ENCODE measurements at regions not wholly inside any gene's neighbourhood (a gene's known extent, or its start where the extent isn't known, plus 50 kb on each side); places are given as distances from the start of the nearest gene placed in this dataset.

DNA sequence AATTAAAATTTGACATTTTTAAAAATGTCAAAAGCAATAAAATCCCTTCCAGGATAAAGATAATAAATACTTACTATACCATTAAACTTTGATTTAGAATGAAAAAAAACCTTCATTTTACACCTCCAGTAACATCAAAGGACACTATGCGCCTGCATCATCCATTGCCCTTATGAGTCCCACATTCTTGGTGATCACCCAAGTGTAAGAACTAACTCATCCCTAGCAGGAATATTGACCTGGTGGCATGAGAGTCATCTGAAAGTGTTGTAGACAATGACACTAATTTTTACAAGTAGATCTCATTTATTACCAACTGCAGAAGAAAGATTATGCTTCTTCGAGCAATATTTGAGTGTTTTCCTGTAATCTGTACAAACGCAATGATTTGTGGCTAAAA lies 1128.9 kb downstream of the EFNB2 start:
- no peak overlapping the region for H3K4me3 ChIP-seq (ENCODE audit: low read depth, low read length)
- H3K27me3 ChIP-seq (ENCODE audit: control insufficient read depth, insufficient read depth, low read length) = no peaks in the 10 kb centered on the region
- TF ChIP-seq, protein P1, sequence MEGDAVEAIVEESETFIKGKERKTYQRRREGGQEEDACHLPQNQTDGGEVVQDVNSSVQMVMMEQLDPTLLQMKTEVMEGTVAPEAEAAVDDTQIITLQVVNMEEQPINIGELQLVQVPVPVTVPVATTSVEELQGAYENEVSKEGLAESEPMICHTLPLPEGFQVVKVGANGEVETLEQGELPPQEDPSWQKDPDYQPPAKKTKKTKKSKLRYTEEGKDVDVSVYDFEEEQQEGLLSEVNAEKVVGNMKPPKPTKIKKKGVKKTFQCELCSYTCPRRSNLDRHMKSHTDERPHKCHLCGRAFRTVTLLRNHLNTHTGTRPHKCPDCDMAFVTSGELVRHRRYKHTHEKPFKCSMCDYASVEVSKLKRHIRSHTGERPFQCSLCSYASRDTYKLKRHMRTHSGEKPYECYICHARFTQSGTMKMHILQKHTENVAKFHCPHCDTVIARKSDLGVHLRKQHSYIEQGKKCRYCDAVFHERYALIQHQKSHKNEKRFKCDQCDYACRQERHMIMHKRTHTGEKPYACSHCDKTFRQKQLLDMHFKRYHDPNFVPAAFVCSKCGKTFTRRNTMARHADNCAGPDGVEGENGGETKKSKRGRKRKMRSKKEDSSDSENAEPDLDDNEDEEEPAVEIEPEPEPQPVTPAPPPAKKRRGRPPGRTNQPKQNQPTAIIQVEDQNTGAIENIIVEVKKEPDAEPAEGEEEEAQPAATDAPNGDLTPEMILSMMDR (IDR thresholded peaks at IDR 0.05; ENCODE audit: insufficient read depth, low read length, severe bottlenecking) = no peak
- DNase-seq (ENCODE audit: low read depth) (no peak), FAIRE-seq (no peak)
- H3K36me3 ChIP-seq (ENCODE audit: control insufficient read depth, insufficient read depth, low read length) = no peaks in the 10 kb centered on the region

DNA sequence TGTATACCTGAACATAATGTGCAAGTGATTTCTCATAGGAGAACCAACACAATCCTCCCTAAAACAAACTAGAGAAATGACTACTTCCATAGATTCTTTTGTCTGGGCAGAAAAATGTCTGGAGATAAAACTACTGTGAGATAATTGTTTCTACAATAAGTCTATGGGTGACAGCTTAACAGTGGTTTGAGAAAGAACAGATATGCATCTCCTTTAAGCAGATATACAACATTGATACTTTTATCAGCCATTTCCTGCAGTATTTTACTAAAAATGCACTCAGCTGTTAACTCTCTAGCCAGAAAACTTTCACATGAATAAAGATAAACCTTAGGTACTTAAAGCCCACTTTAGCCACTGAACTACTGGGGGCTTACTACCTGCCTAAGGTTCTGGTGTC lies 1132.4 kb downstream of the EFNB2 start:
- DNase-seq (ENCODE audit: low read depth) = no peak
- TF ChIP-seq, protein P1 (IDR thresholded peaks at IDR 0.05; ENCODE audit: insufficient read depth, low read length, severe bottlenecking) = no peak
- Histone ChIP-seq H3K4me3 (ENCODE audit: low read depth, low read length) (no peak overlapping the region), H3K27me3 (ENCODE audit: control insufficient read depth, insufficient read depth, low read length) (no peaks in the 10 kb centered on the region), H3K36me3 (ENCODE audit: control insufficient read depth, insufficient read depth, low read length) (no peaks in the 10 kb centered on the region)
- FAIRE-seq = no peak

DNA sequence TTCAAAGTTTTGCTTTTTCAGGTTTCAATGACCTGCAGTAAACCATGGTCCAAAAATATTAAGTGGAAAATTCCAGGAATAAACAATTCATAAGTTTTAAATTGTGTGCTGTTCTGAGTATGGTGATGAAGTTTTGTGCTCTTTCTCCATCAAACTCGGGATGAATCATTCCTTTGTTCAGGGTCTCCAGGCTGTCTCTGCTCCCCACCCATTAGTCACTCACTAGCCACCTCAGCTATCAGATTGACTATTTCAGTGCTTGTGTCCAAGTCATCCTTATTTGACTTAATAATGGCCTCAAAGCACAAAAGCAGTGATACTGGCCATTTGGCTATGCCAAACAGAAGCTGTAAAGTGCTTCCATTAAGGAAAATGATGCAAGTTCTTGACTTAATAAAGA lies 1140.4 kb downstream of the EFNB2 start:
- H3K36me3 ChIP-seq (ENCODE audit: control insufficient read depth, insufficient read depth, low read length) = no peaks in the 10 kb centered on the region
- FAIRE-seq (no peak), DNase-seq (ENCODE audit: low read depth) (no peak)
- no peaks in the 10 kb centered on the region for H3K27me3 ChIP-seq (ENCODE audit: control insufficient read depth, insufficient read depth, low read length)
- TF ChIP-seq, protein P1 (IDR thresholded peaks at IDR 0.05; ENCODE audit: insufficient read depth, low read length, severe bottlenecking) = no peak
- H3K4me3 ChIP-seq (ENCODE audit: low read depth, low read length) = no peak overlapping the region

DNA sequence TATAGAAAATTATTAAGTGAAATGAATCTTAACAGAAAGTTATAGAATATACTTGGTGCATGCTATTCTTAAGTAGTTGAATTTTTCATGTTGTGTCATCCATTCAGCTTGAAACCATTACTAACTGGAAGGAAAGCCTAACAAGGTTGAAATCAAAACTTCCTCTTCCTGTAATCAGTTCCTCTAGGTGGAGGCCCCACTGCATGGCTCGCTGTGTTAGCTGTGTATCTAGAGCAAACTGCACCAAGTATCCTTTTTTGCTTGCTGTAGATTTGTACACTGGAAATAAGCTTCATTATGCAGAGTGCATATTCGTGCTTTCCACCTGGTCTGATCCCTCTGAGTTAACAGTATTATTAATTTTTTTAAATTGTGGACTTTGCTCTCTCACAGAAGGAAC lies 1146.1 kb downstream of the EFNB2 start:
- no peak for DNase-seq (ENCODE audit: low read depth)
- TF ChIP-seq, protein P1 (IDR thresholded peaks at IDR 0.05; ENCODE audit: insufficient read depth, low read length, severe bottlenecking) = no peak
- Histone ChIP-seq H3K27me3 (ENCODE audit: control insufficient read depth, insufficient read depth, low read length) (no peaks in the 10 kb centered on the region), H3K4me3 (ENCODE audit: low read depth, low read length) (no peak overlapping the region), H3K36me3 (ENCODE audit: control insufficient read depth, insufficient read depth, low read length) (no peaks in the 10 kb centered on the region)
- FAIRE-seq = no peak

DNA sequence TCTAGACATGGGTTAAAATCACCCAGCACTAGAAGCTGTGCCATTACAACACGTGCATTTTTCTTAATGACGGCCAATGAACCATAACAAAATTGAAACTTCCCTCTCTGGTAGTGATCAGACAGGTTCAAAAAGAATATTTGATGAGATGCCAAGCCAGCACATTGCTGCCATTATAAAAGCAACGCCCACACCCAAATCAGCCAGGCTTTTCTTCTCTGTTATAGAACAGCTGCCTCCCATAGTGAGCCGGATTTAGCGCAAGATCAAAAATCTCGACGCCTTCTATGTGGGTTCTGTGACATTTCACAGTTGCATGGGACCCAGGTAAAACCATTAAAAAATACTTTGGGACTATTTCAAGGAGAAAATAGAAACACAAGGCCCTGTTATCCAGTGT lies 1158.0 kb downstream of the EFNB2 start:
- DNase-seq (ENCODE audit: low read depth) = no peak
- no peak for FAIRE-seq
- TF ChIP-seq, protein P1 (IDR thresholded peaks at IDR 0.05; ENCODE audit: insufficient read depth, low read length, severe bottlenecking) = no peak
- no peak overlapping the region for H3K4me3 ChIP-seq (ENCODE audit: low read depth, low read length)
- H3K27me3 ChIP-seq (ENCODE audit: control insufficient read depth, insufficient read depth, low read length) = no peaks in the 10 kb centered on the region
- H3K36me3 ChIP-seq (ENCODE audit: control insufficient read depth, insufficient read depth, low read length) = no peaks in the 10 kb centered on the region

DNA sequence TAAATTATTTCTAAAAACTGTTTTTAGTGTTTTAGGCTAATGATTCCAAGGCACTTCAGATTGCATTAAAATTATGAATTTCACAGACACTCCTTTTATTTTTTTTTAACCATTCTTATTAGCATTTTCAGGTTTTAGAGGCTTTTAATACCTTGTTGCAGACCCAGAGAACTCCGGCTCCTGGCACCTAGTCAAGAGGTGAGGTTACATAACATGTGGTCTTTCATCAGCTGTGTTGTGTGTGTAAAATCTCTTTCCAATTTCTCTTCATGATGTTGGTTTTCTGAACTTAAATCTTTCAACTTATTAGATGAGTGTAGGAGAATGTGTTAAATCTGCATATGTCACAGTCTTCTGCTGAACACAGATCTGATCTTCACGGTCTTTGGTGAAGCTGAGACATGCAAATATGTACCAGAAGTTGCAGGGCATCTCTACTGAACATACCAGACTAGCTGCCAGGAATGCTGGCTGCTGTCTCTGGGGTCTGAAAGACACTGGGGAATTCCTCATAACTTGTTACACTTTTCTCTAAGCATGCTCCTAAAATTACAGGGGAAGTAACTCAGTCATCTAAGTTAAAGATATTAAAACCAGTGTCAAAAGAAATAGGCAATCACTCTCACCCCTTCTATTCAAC lies 1165.3 kb downstream of the EFNB2 start:
- DNase-seq (ENCODE audit: low read depth) = no peak
- no peaks in the 10 kb centered on the region for H3K36me3 ChIP-seq (ENCODE audit: control insufficient read depth, insufficient read depth, low read length)
- FAIRE-seq = no peak

More for the DNA sequence above, 1165.3 kb downstream of the EFNB2 start:
- Histone ChIP-seq H3K4me3 (ENCODE audit: low read depth, low read length) (no peak overlapping the region), H3K27me3 (ENCODE audit: control insufficient read depth, insufficient read depth, low read length) (no peaks in the 10 kb centered on the region)
- TF ChIP-seq, protein P1 (IDR thresholded peaks at IDR 0.05; ENCODE audit: insufficient read depth, low read length, severe bottlenecking) = no peak
